Vagina (tissue), 2 donors: ENCODE measurements at regions not wholly inside any gene's neighbourhood (a gene's known extent, or its start where the extent isn't known, plus 50 kb on each side); places are given as distances from the start of the nearest gene placed in this dataset.
"Not testable (repeated sequence)": the region's sequence is repeated elsewhere in the genome, so short reads cannot be mapped to it uniquely, and the experiment has no call there.

Experiments used
- DNase-seq, 2 donors: peaks; one replicate each; pipeline ENCODE4 v3.0.0-alpha.2; 2017; ENCODE audit errors: extremely low spot score in 2 of 2
- H3K27ac ChIP-seq: fragments of 200-600 bp; sonication (generic); one replicate; pipeline ENCODE4 v1.5.1; 2019
- H3K27me3 ChIP-seq: fragments of 200-600 bp; sonication (generic); one replicate; pipeline ENCODE4 v1.5.1; 2019
- H3K36me3 ChIP-seq, 2 donors: fragments of 200-600 bp; sonication (generic); one replicate each; pipeline ENCODE4 v1.5.1; 2017 to 2019
- H3K4me1 ChIP-seq: fragments of 200-600 bp; sonication (generic); one replicate; pipeline ENCODE4 v1.5.1; 2019
- H3K4me3 ChIP-seq, 2 donors: fragments of 200-600 bp; sonication (generic); 1 replicate in 1 of 2; 2 replicates in 1 of 2; pipeline ENCODE4 v1.5.1; 2016 to 2019
- H3K9me3 ChIP-seq: fragments of 200-600 bp; sonication (generic); one replicate; pipeline ENCODE4 v1.5.1; 2019
- CTCF ChIP-seq, 3 experiments: fragments of 450-650 bp in 2 of 3; fragments of 200-600 bp in 1 of 3; sonication (generic) in 1 of 3; IDR thresholded peaks; one replicate each; pipeline ENCODE4 v1.5.1; 2017 to 2019; ENCODE audit warnings: antibody characterized with exemption in 3 of 3, mild to moderate bottlenecking in 2 of 3, moderate library complexity in 2 of 3
- POLR2A ChIP-seq, 2 donors: fragments of 450-650 bp; IDR thresholded peaks; one replicate each; pipeline ENCODE4 v1.6.1; 2017; ENCODE audit warnings: antibody characterized with exemption in 2 of 2, mild to moderate bottlenecking in 2 of 2, moderate library complexity in 2 of 2
- POLR2AphosphoS5 ChIP-seq, 2 donors: sonication (generic); formaldehyde crosslinking; IDR thresholded peaks; one replicate each; pipeline ENCODE4 v1.9.0; 2017; ENCODE audit warnings: antibody characterized with exemption in 2 of 2, mild to moderate bottlenecking in 2 of 2, low read depth in 1 of 2; ENCODE audit not compliant: insufficient read depth in 1 of 2
- intact Hi-C: fragments of 100-400 bp; cut with DNase I; formaldehyde crosslinking; loops from one replicate; pipeline ENCODE4 v1.15.1; 2023

- H3K4me1 ChIP-seq = no peaks in the 10 kb centered on the region
- H3K27ac ChIP-seq = no peak overlapping the region
- no peak for TF ChIP-seq POLR2A (IDR thresholded peaks at IDR 0.05)
- TF ChIP-seq CTCF (IDR thresholded peaks at IDR 0.05) = no peak
- no peak for TF ChIP-seq POLR2AphosphoS5 (IDR thresholded peaks at IDR 0.05; ENCODE audit: insufficient read depth in 1 of 2, low read depth in 1 of 2)
- intact Hi-C loops = no loop called here
- H3K4me3 ChIP-seq = no peak overlapping the region
- H3K9me3 ChIP-seq = no peaks in the 10 kb centered on the region
- H3K27me3 ChIP-seq = no peaks in the 10 kb centered on the region
- no peaks in the 10 kb centered on the region for H3K36me3 ChIP-seq
- no peak for DNase-seq
These were observed 379.5 kb upstream of the GJE1 start for GRCh38 chr6:141753180-141753579.

- no peaks in the 10 kb centered on the region for H3K36me3 ChIP-seq
- H3K27me3 ChIP-seq = no peaks in the 10 kb centered on the region
- no peak for DNase-seq
- H3K4me3 ChIP-seq = no peak overlapping the region
- intact Hi-C loops = no loop called here
- no peaks in the 10 kb centered on the region for H3K9me3 ChIP-seq
- no peaks in the 10 kb centered on the region for H3K4me1 ChIP-seq
- no peak overlapping the region for H3K27ac ChIP-seq
- no peak for TF ChIP-seq POLR2A (IDR thresholded peaks at IDR 0.05)
- no peak for TF ChIP-seq CTCF (IDR thresholded peaks at IDR 0.05)
- TF ChIP-seq POLR2AphosphoS5 (IDR thresholded peaks at IDR 0.05; ENCODE audit: insufficient read depth in 1 of 2, low read depth in 1 of 2) = no peak
These were observed 380.0 kb upstream of the GJE1 start for GRCh38 chr6:141752677-141753076.

GRCh38 chr6:141746324-141746723, 386.4 kb upstream of the GJE1 start:
- intact Hi-C loops, H3K9me3 ChIP-seq, H3K4me3 ChIP-seq: not testable (repeated sequence)

GRCh38 chr6:141744971-141745370, 387.8 kb upstream of the GJE1 start:
- H3K4me1 ChIP-seq = no peaks in the 10 kb centered on the region
- DNase-seq = no peak
- no peak overlapping the region for H3K4me3 ChIP-seq
- H3K9me3 ChIP-seq = no peaks in the 10 kb centered on the region
- no peaks in the 10 kb centered on the region for H3K27me3 ChIP-seq
- intact Hi-C loops = no loop called here
- H3K27ac ChIP-seq = no peak overlapping the region
- no peaks in the 10 kb centered on the region for H3K36me3 ChIP-seq
- no peak for TF ChIP-seq POLR2AphosphoS5 (IDR thresholded peaks at IDR 0.05; ENCODE audit: insufficient read depth in 1 of 2, low read depth in 1 of 2)
- TF ChIP-seq POLR2A (IDR thresholded peaks at IDR 0.05) = no peak
- TF ChIP-seq CTCF (IDR thresholded peaks at IDR 0.05) = no peak

More at GRCh38 chr6:141746324-141746723, 386.4 kb upstream of the GJE1 start:
- H3K27me3 ChIP-seq, H3K27ac ChIP-seq, H3K36me3 ChIP-seq, DNase-seq, H3K4me1 ChIP-seq: not testable (repeated sequence)

- Histone ChIP-seq H3K27ac (no peak overlapping the region), H3K4me1 (no peaks in the 10 kb centered on the region), H3K4me3 (no peak overlapping the region), H3K36me3 (no peaks in the 10 kb centered on the region), H3K27me3 (no peaks in the 10 kb centered on the region), H3K9me3 (no peaks in the 10 kb centered on the region)
- intact Hi-C loops = no loop called here
- no peak for DNase-seq
- no peak for TF ChIP-seq POLR2AphosphoS5 (IDR thresholded peaks at IDR 0.05; ENCODE audit: insufficient read depth in 1 of 2, low read depth in 1 of 2)
- no peak for TF ChIP-seq POLR2A (IDR thresholded peaks at IDR 0.05)
- no peak for TF ChIP-seq CTCF (IDR thresholded peaks at IDR 0.05)
These were observed 388.4 kb upstream of the GJE1 start for GRCh38 chr6:141744194-141744925.
